GM10266 (cell line): ENCODE measurements at regions not wholly inside any gene's neighbourhood (a gene's known extent, or its start where the extent isn't known, plus 50 kb on each side); places are given as distances from the start of the nearest gene placed in this dataset.

Experiments
- DNase-seq: peaks from one replicate; pipeline ENCODE4 v3.0.0; 2012; ENCODE audit errors: extremely low spot score
- TF ChIP-seq, protein P1 (sequence below): IDR thresholded peaks from 2 replicates; pipeline ENCODE4 v1.5.1; 2012; ENCODE audit warnings: mild to moderate bottlenecking, low read depth; ENCODE audit not compliant: control insufficient read depth, insufficient read depth; ENCODE audit errors: missing control alignments

GRCh38 chr9:71213633-71214032 lies 92.2 kb upstream of the TRPM3 start:
- DNase-seq: no peak
- TF ChIP-seq, protein P1, sequence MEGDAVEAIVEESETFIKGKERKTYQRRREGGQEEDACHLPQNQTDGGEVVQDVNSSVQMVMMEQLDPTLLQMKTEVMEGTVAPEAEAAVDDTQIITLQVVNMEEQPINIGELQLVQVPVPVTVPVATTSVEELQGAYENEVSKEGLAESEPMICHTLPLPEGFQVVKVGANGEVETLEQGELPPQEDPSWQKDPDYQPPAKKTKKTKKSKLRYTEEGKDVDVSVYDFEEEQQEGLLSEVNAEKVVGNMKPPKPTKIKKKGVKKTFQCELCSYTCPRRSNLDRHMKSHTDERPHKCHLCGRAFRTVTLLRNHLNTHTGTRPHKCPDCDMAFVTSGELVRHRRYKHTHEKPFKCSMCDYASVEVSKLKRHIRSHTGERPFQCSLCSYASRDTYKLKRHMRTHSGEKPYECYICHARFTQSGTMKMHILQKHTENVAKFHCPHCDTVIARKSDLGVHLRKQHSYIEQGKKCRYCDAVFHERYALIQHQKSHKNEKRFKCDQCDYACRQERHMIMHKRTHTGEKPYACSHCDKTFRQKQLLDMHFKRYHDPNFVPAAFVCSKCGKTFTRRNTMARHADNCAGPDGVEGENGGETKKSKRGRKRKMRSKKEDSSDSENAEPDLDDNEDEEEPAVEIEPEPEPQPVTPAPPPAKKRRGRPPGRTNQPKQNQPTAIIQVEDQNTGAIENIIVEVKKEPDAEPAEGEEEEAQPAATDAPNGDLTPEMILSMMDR: no peak

DNA sequence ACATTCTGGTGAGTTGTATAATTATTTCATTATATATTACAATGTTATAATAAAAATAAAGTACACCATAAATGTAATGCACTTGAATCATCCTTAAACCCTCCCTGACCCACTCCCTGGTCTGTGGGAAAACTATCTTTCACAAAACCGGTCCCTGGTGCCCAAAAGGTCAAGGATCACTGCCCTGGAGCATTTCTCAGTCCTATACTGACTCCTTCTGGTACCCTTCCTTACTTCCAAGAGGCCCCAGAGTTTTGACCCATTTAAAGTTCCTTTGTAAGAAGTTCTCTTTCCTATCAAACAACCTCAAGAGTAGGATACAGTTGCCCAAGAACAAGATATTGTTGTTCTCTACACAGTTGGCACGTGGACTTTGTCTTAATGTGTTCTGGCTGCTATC lies 88.9 kb upstream of the TRPM3 start:
- DNase-seq: no peak
- TF ChIP-seq, protein P1: no peak

DNA sequence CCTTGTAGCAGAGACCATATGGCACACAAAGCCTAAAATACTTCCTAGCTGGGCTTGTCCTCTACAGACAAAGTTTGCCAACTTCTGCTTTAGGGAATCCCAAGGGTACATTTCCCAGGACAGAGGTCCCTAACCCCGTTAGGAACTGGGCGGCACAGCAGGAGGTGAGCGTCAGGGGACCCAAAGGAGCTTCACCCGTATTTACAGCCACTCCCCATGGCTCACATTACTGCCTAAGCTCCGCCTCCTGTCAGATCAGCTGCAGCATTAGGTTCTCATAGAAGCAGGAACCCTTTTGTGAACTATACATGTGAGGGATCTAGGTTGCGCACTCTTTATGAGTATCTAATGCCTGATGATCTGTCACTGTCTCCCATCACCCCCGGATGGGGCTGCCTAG lies 88.5 kb upstream of the TRPM3 start:
- DNase-seq: no peak

DNA sequence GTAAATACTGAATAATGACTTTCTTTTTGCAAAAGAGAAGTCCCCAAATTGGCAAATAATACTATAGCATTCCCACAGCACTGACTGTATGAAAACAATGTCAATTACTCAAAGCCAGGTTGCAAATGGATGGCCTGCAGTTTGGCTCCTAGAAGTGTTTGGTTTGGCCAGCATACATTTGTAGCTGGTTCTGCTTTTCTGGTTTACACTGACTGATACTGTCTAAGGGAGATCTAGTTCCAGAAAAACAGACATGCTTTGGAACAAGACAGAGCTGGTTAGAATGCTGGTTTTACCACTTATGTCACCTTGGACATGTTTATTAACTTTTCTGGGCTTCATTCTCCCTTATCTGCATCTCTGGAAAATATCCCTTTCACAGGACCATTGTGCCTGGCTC lies 81.5 kb upstream of the TRPM3 start:
- TF ChIP-seq, protein P1: no peak
- DNase-seq: no peak

More for the DNA sequence above, 88.5 kb upstream of the TRPM3 start:
- TF ChIP-seq, protein P1: no peak

DNA sequence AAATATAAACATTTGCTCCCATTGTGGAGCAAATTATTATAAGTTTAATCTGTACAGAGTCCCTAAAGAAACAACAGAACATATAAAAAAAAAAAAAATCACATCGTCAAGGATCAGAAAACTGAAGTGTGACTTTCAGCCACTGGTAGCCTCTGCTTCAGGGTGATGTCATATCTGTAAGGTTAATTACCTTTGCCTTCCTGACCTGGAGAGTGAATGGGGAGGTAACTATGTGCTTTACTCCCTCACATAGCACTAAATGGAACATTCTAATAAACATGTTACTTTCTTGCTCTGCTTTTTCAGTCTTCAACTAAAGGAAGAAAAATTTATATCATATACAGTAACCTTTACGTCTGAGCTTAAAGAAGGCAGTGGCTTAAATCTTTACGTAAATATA lies 70.3 kb upstream of the TRPM3 start:
- no peak for DNase-seq
- TF ChIP-seq, protein P1: no peak

- no peak for DNase-seq
- TF ChIP-seq, protein P1: no peak
Measured at GRCh38 chr9:71183251-71183650, 61.8 kb upstream of the TRPM3 start.

DNA sequence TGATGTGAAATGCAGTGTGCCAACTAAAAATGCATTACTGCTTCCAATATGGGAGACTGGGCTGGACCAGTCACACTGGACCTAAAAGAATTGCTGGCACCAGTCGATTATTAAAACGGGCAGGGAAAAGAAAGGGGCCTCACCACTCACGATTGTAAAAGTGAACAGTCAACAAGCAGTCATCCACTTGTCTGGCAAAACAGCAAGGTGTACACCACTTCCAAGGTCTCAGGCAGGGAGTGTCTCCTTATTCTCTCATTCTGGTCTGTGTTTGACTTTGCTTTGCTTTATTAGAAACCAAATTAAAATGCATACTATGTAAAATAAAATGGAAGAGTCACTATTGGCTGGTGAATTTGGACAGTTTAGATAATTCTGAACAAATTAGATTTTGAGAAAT lies 57.8 kb upstream of the TRPM3 start:
- TF ChIP-seq, protein P1: no peak
- DNase-seq: no peak
